ENCODE measurements at regions not wholly inside any gene's neighbourhood (a gene's known extent, or its start where the extent isn't known, plus 50 kb on each side); places are given as distances from the start of the nearest gene placed in this dataset.
"Not testable (repeated sequence)": the region's sequence is repeated elsewhere in the genome, so short reads cannot be mapped to it uniquely, and the experiment has no call there.

GRCh38 chr21:17118638-17119384, 394.0 kb upstream of the CXADR start:
- no peak for TF ChIP-seq POLR2A (IDR thresholded peaks at IDR 0.05)
- TF ChIP-seq CTCF (IDR thresholded peaks at IDR 0.05) = no peak
- DNase-seq (ENCODE audit: low spot score in 2 of 2) = no peak
- H3K4me3 ChIP-seq (ENCODE audit: low read depth, poor library complexity, severe bottlenecking) = no peak overlapping the region
- intact Hi-C loops (cut with DNase I; ENCODE audit: low total_unique reads) = no loop called here
- WGBS, 2 donors = 81 to 85% methylated on average over 6 of the region's 6 CpGs

- 75 to 76% methylated on average over 9 of the region's 9 CpGs for WGBS, 2 donors
- no peak overlapping the region for H3K4me3 ChIP-seq (ENCODE audit: low read depth, poor library complexity, severe bottlenecking)
- TF ChIP-seq POLR2A (IDR thresholded peaks at IDR 0.05) = no peak
- TF ChIP-seq CTCF (IDR thresholded peaks at IDR 0.05) = no peak
- DNase-seq (ENCODE audit: low spot score in 2 of 2) = no peak
- intact Hi-C loops (cut with DNase I; ENCODE audit: low total_unique reads) = no loop called here
These were observed 393.2 kb upstream of the CXADR start for GRCh38 chr21:17119466-17120297.

GRCh38 chr21:17127395-17127794, 385.4 kb upstream of the CXADR start:
- H3K4me3 ChIP-seq (ENCODE audit: low read depth, poor library complexity, severe bottlenecking); intact Hi-C loops (cut with DNase I; ENCODE audit: low total_unique reads); DNase-seq (ENCODE audit: low spot score in 2 of 2): not testable (repeated sequence)
- WGBS, 2 donors = 34 to 43% methylated on average over 2 of the region's 2 CpGs

GRCh38 chr21:17128132-17128531, 384.7 kb upstream of the CXADR start:
- intact Hi-C loops (cut with DNase I; ENCODE audit: low total_unique reads) = no loop called here
- H3K4me3 ChIP-seq (ENCODE audit: low read depth, poor library complexity, severe bottlenecking) = no peak overlapping the region
- TF ChIP-seq CTCF (IDR thresholded peaks at IDR 0.05) = no peak
- no peak for TF ChIP-seq POLR2A (IDR thresholded peaks at IDR 0.05)
- DNase-seq (ENCODE audit: low spot score in 2 of 2) = no peak
- 27 to 30% methylated on average over 5 of the region's 5 CpGs for WGBS, 2 donors

- DNase-seq (ENCODE audit: low spot score in 2 of 2); H3K4me3 ChIP-seq (ENCODE audit: low read depth, poor library complexity, severe bottlenecking); intact Hi-C loops (cut with DNase I; ENCODE audit: low total_unique reads): not testable (repeated sequence)
- 41 to 50% methylated on average over 3 of the region's 3 CpGs for WGBS, 2 donors
These were observed 373.7 kb upstream of the CXADR start for GRCh38 chr21:17139159-17139558.

GRCh38 chr21:17139696-17140095, 373.1 kb upstream of the CXADR start:
- TF ChIP-seq CTCF (IDR thresholded peaks at IDR 0.05) (no peak), POLR2A (IDR thresholded peaks at IDR 0.05) (no peak)
- intact Hi-C loops (cut with DNase I; ENCODE audit: low total_unique reads) = no loop called here
- no peak overlapping the region for H3K4me3 ChIP-seq (ENCODE audit: low read depth, poor library complexity, severe bottlenecking)
- no peak for DNase-seq (ENCODE audit: low spot score in 2 of 2)
- WGBS, 2 donors = 62 to 63% methylated on average over 5 of the region's 5 CpGs
